ENCODE measurements at regions not wholly inside any gene's neighbourhood (a gene's known extent, or its start where the extent isn't known, plus 50 kb on each side); places are given as distances from the start of the nearest gene placed in this dataset.

GRCh38 chrX:30997411-30997810 lies 74.4 kb downstream of the FTHL17 start:
- ChIA-PET CTCF (no interaction called here), POLR2A (no interaction called here)
- no peak overlapping the region for H3K27ac ChIP-seq (ENCODE audit: extremely low read depth, low read depth, low read length)
- H3K9me3 ChIP-seq (ENCODE audit: control insufficient read depth, insufficient read depth, low read depth, low read length), result no peaks in the 10 kb centered on the region
- H3K4me1 ChIP-seq (ENCODE audit: control insufficient read depth, insufficient read depth, low read length), result no peaks in the 10 kb centered on the region
- no peak for TF ChIP-seq ZNF416 (tag by site-specific recombination; IDR thresholded peaks at IDR 0.05)
- TF ChIP-seq ZNF426 (tag by site-specific recombination; IDR thresholded peaks at IDR 0.05), result no peak
- TF ChIP-seq ZBTB20 (tag by site-specific recombination; IDR thresholded peaks at IDR 0.05), result no peak
- no peak for TF ChIP-seq ZNF571 (tag by site-specific recombination; IDR thresholded peaks at IDR 0.05)
- TF ChIP-seq SP7 (tag by site-specific recombination; IDR thresholded peaks at IDR 0.05), result no peak
- no peak for TF ChIP-seq ZBTB6 (tag by site-specific recombination; IDR thresholded peaks at IDR 0.05)
- no peak for TF ChIP-seq ZBTB11 (tag by site-specific recombination; conservative IDR thresholded peaks at IDR 0.05; ENCODE audit: low read depth)
- TF ChIP-seq OSR2 (tag by site-specific recombination; IDR thresholded peaks at IDR 0.05), result no peak
- no peak for TF ChIP-seq ZNF10 (tag by site-specific recombination; IDR thresholded peaks at IDR 0.05)
- TF ChIP-seq ZNF596 (tag by site-specific recombination; IDR thresholded peaks at IDR 0.05), result no peak
- H3K4me3 ChIP-seq (ENCODE audit: low read depth, low read length), result no peak overlapping the region
- no peaks in the 10 kb centered on the region for H3K36me3 ChIP-seq (ENCODE audit: control insufficient read depth in 2 of 2, insufficient read depth in 1 of 2, low read length in 2 of 2)

GRCh38 chrX:30995705-30996104 lies 76.1 kb downstream of the FTHL17 start:
- no peak for TF ChIP-seq ZNF843 (tag by site-specific recombination; IDR thresholded peaks at IDR 0.05)
- TF ChIP-seq PATZ1 (tag by site-specific recombination; IDR thresholded peaks at IDR 0.05), result no peak
- TF ChIP-seq ZNF610 (tag by site-specific recombination; IDR thresholded peaks at IDR 0.05; ENCODE audit: borderline replicate concordance), result no peak
- TF ChIP-seq ZNF585B (tag by site-specific recombination; IDR thresholded peaks at IDR 0.05), result no peak
- TF ChIP-seq ZNF132 (tag by site-specific recombination; IDR thresholded peaks at IDR 0.05; ENCODE audit: borderline replicate concordance), result no peak
- TF ChIP-seq ZNF202 (tag by site-specific recombination; IDR thresholded peaks at IDR 0.05; ENCODE audit: borderline replicate concordance), result no peak
- no peak for TF ChIP-seq ZNF366 (tag by site-specific recombination; conservative IDR thresholded peaks at IDR 0.05)
- ChIA-PET POLR2A (no interaction called here), CTCF (no interaction called here)
- H3K4me3 ChIP-seq (ENCODE audit: low read depth, low read length), result no peak overlapping the region
- H3K36me3 ChIP-seq (ENCODE audit: control insufficient read depth in 2 of 2, insufficient read depth in 1 of 2, low read length in 2 of 2), result no peaks in the 10 kb centered on the region
- H3K4me1 ChIP-seq (ENCODE audit: control insufficient read depth, insufficient read depth, low read length), result no peaks in the 10 kb centered on the region
- no peak overlapping the region for H3K27ac ChIP-seq (ENCODE audit: extremely low read depth, low read depth, low read length)
- H3K9me3 ChIP-seq (ENCODE audit: control insufficient read depth, insufficient read depth, low read depth, low read length), result no peaks in the 10 kb centered on the region
